ENCODE measurements at regions not wholly inside any gene's neighbourhood (a gene's known extent, or its start where the extent isn't known, plus 50 kb on each side); places are given as distances from the start of the nearest gene placed in this dataset.

DNA sequence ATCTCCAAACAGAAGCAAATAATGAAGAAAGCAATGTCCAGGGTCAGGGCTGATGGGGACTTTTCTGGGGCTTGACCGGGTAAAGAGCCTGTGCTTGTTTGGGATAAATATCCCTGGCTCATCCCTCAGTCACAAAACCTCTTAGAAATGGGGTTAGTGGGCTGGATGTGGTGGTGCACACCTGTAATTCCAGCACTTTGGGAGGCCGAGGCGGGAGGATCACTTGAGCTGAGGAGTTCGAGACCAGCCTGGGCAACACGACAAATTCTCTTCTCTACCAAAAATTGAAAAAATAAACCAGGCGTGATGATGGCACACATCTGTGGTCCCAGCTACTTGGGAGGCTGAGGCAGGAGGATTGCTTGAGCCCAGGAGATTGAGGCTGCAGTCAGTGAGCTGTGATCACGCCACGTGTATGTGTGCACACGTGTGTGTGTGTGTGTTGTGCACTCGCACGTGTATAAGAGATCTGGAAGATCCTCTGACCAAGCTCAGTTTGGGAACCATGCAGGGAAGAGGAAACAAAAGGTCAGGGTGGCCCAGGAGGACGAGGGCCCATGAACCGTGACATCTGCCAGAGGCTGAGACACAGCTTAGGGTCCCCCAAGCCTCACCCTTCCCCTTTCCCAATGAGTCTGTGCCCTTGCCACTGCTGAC lies 258.6 kb downstream of the TEX36 start:
- no peak overlapping the region for H3K27ac ChIP-seq
- no peaks in the 10 kb centered on the region for H3K4me1 ChIP-seq
- intact Hi-C loops (cut with DNase I) = no loop called here
- DNase-seq (no peak), ATAC-seq (no peak)
- no peaks in the 10 kb centered on the region for H3K9me3 ChIP-seq
- TF ChIP-seq CTCF (IDR thresholded peaks at IDR 0.05) (no peak), POLR2A (IDR thresholded peaks at IDR 0.05) (no peak)
- H3K4me3 ChIP-seq = no peak overlapping the region
- no peaks in the 10 kb centered on the region for H3K36me3 ChIP-seq
- WGBS, 4 donors = 66 to 84% (median 82%) methylated on average over 13 of the region's 13 CpGs
- no peaks in the 10 kb centered on the region for H3K27me3 ChIP-seq

DNA sequence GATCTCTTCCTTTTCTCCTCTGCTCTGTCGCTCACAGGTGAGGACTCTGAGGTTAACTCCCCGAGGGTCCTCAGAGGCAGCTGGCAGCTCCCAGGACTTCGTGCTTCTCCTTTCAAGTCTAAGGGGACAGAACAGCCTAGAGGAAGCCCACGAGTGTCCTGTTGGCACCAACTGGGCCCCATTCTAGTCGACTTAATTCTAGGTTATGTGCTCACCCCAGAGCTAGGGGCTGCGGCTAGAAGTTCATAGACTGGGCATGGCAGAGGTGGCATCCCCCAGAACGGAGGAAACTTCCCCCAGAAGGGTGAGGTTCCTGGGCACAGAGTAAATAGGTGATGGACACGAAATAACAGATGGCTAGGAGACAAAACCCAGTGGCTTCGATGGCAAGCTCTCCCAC lies 259.4 kb downstream of the TEX36 start:
- peaks cover 0 to 4% (median 0%) of the 10 kb centered on the region in 12 donors for H3K9me3 ChIP-seq
- ATAC-seq = no peak
- no peak for DNase-seq
- H3K4me1 ChIP-seq = no peaks in the 10 kb centered on the region
- intact Hi-C loops (cut with DNase I) = no loop called here
- TF ChIP-seq POLR2A (IDR thresholded peaks at IDR 0.05) = no peak
- no peak for TF ChIP-seq CTCF (IDR thresholded peaks at IDR 0.05)
- H3K4me3 ChIP-seq = no peak overlapping the region
- H3K36me3 ChIP-seq = no peaks in the 10 kb centered on the region
- H3K27ac ChIP-seq = no peak overlapping the region
- H3K27me3 ChIP-seq = no peaks in the 10 kb centered on the region
- WGBS, 4 donors = 67 to 76% (median 70%) methylated on average over 9 of the region's 9 CpGs

- H3K4me1 ChIP-seq = no peaks in the 10 kb centered on the region
- no peak overlapping the region for H3K27ac ChIP-seq
- peaks cover 0 to 8% (median under 1%) of the 10 kb centered on the region in 9 donors for H3K27me3 ChIP-seq
- H3K4me3 ChIP-seq = no peak overlapping the region
- 83 to 89% (median 87%) methylated on average over 8 of the region's 8 CpGs for WGBS, 4 donors
- TF ChIP-seq CTCF (IDR thresholded peaks at IDR 0.05) (no peak), POLR2A (IDR thresholded peaks at IDR 0.05) (no peak)
- intact Hi-C loops (cut with DNase I) = no loop called here
- DNase-seq (no peak), ATAC-seq (no peak)
- no peaks in the 10 kb centered on the region for H3K36me3 ChIP-seq
- H3K9me3 ChIP-seq = peaks cover 0 to 6% (median 0%) of the 10 kb centered on the region in 12 donors
Observed at GRCh38 chr10:125419831-125420230, 259.5 kb upstream of the CTBP2 start.

- Histone ChIP-seq H3K36me3 (no peaks in the 10 kb centered on the region), H3K4me1 (no peaks in the 10 kb centered on the region), H3K27ac (no peak overlapping the region), H3K27me3 (peaks cover 0 to 15% (median 4%) of the 10 kb centered on the region in 9 donors), H3K4me3 (no peak overlapping the region), H3K9me3 (peaks cover 0 to 6% (median 0%) of the 10 kb centered on the region in 12 donors)
- ATAC-seq (peak in 1 of 4 donors; percentile 11), DNase-seq (no peak)
- no peak for TF ChIP-seq POLR2A (IDR thresholded peaks at IDR 0.05)
- no peak for TF ChIP-seq CTCF (IDR thresholded peaks at IDR 0.05)
- intact Hi-C loops (cut with DNase I) = no loop called here
- 73 to 84% (median 77%) methylated on average over 8 of the region's 8 CpGs for WGBS, 4 donors
Observed at GRCh38 chr10:125419146-125419545, 258.8 kb upstream of the CTBP2 start.
